ENCODE measurements at regions not wholly inside any gene's neighbourhood (a gene's known extent, or its start where the extent isn't known, plus 50 kb on each side); places are given as distances from the start of the nearest gene placed in this dataset.

- TF ChIP-seq CTCF (IDR thresholded peaks at IDR 0.05) (no peak), EP300 (IDR thresholded peaks at IDR 0.05) (no peak)
These were observed 357.5 kb upstream of the UMPS start for GRCh38 chr3:124372775-124373174.

All from stomach (tissue), 4 donors.